ENCODE measurements at regions not wholly inside any gene's neighbourhood (a gene's known extent, or its start where the extent isn't known, plus 50 kb on each side); places are given as distances from the start of the nearest gene placed in this dataset.
"Not testable (repeated sequence)": the region's sequence is repeated elsewhere in the genome, so short reads cannot be mapped to it uniquely, and the experiment has no call there.

DNA sequence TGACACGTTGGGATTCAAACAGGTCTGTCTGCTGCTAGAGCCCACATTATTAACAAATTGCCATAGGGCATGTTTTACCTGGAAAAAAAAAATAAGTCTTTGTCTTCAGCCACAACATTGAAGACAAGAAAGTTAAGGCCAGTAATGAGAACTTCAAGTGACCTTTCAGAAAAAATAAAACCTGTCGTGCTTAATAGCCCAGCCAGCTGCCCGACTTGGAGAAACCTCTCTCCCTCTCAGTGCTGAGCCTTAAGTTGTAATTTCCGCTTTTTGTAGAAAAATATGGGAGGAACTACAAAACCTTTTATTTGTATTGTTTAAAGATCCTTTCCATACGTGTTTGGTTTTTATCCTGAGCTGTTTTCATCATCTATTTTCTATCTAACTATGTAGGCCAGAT is 454.3 kb upstream of the SLITRK6 start:
- not testable (repeated sequence) for DNase-seq (ENCODE audit: low spot score in 2 of 2); FAIRE-seq

DNA sequence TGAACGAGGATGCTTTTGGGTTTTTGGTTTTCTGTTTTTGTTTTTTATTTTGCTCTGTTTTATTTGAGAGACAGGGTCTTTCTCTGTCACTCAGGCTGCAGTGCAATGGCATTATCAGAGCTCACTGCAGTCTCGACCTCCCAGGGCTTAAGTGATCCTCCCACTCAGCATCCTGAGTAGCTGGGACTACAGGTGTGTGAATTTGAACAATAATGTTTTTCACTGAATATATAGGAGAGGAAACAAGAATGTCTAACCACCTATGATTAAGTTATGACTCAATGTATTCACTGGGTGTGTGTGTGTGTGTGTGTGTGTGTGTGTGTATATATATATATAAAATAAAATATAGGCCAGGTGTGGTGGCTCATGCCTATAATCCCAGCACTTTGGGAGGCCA is 456.6 kb upstream of the SLITRK6 start:
- not testable (repeated sequence) for DNase-seq (ENCODE audit: low spot score in 2 of 2); FAIRE-seq

DNA sequence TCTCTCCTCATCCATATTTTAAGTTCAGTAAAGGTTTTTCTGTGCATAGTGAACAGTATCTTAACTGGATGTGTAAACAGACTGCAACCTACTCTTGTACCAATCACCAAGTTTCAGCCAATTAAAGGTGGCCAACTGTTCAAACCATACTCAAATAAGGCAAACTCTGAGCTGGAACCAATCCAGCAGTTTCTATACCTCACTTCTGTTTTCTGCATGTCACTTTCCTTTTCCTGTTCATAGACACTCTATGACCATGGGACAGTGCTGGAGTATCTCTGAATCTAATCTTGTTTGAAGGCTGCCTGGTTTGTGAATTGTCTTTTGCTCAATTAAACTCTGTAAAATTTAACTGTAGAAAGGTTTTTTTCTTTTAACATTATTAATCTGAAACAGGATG is 470.3 kb upstream of the SLITRK6 start:
- no peak for DNase-seq (ENCODE audit: low spot score in 2 of 2)
- FAIRE-seq = no peak

DNA sequence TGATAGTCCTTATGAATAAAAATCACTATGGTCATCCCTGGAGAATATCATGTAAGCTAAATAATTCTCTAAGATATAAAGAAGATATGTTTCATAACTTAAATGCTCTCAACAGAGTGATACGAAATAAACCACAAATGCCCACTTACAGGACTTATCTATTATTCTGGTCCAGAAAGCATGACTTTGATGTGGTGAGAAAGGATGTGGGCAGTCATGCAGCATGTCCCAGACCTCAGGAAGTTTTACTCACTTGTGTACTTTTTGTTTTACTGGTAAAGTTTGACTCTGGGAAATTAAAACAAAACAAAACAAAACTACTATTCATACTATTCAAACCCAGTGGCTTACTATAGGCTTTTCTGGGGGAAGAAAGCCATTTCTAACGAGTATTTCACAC is 483.2 kb upstream of the SLITRK6 start:
- no peak for FAIRE-seq
- no peak for DNase-seq (ENCODE audit: low spot score in 2 of 2)

DNA sequence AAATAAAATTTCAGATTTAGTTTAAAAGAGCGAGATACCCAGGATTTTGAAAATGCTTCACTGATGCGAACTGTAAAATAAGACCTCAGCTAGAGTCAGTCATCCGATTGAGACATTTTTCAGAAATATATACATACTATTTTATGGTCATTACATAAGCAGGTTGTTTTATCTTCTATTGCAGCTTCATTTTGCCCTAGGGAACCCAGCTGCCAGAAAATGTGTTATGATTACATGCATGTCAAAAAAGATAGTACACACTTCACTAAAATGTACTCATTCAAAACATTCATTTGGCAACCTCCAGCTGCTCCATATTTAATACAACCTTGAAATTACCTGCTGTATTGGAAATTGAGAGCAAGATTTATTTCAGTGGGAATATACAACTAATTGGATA is 483.8 kb upstream of the SLITRK6 start:
- FAIRE-seq (no peak), DNase-seq (ENCODE audit: low spot score in 2 of 2) (no peak)

DNA sequence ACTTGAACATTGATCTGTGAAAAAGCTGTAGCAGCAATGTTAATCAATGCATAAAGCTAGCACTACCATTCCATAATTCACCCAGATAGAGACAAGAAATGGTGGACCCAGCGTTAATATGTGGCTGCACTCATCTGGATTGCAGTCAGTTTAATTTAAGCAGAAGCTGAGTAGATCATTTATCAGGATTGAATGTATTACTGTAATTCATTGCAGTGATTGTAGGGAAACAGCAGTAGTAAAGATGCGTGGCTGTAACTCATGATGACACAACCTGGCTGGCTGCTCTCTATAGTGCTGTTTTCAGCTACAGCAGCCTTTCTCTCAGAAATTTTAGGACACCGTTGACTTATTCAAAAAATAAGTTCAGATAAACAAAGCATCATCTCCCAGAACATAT is 499.5 kb upstream of the SLITRK6 start:
- FAIRE-seq (no peak), DNase-seq (ENCODE audit: low spot score in 2 of 2) (no peak)

DNA sequence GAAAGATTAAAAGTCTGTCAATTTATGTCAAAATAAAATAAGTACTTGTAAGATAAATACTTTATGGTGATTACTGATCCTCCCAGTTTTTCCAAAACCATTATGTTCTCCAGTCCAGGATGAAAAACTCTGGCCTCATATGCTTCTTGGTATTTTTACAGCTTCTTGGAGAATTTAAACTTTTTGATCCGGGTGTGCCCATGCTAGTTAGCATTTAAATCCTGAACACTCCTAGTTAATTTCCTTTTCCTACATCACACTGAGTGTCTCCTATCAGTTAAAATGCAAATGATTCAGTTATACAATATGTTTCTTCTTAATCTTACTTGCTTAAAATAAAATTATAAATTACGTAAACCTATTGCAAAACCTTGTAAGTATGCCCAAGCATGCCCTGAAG is 499.9 kb upstream of the SLITRK6 start:
- FAIRE-seq = no peak
- no peak for DNase-seq (ENCODE audit: low spot score in 2 of 2)

DNA sequence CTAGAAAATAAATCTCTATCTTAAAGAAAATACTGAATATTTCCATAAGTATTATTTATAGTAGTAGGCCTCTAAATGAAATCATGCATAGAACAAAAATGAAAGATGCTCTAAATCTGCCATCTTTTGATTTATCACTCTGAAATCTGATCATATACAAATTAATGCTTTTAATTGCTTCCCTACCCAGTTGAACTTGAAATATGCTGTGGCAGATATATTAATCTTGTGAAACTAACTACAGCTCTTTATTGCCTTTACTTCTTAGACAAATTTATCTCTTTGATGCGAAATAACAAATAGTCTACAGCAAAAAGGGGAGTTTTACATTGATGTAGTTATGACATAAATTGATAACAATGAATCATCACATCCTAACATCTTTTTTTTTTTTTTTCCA is 510.7 kb upstream of the SLITRK6 start:
- DNase-seq (ENCODE audit: low spot score in 2 of 2) = no peak
- no peak for FAIRE-seq

DNA sequence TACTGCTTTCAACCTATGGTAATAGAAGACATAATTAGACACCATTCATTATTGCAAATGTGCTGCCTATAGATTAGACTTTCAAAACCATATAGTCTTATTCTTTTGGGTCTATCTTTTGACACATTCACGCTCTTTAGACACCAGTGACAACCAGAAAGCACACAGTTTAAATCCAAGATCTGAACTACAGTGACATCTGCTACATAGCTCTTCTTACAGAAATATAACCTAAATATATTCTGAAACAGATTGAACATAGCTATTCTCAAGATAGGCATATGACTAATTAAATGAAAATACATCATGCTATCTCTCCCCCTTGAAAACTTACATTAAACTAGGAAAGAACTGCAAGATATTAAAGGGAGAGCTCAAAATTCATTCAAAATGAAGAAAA is 514.2 kb upstream of the SLITRK6 start:
- no peak for DNase-seq (ENCODE audit: low spot score in 2 of 2)
- FAIRE-seq = no peak

DNA sequence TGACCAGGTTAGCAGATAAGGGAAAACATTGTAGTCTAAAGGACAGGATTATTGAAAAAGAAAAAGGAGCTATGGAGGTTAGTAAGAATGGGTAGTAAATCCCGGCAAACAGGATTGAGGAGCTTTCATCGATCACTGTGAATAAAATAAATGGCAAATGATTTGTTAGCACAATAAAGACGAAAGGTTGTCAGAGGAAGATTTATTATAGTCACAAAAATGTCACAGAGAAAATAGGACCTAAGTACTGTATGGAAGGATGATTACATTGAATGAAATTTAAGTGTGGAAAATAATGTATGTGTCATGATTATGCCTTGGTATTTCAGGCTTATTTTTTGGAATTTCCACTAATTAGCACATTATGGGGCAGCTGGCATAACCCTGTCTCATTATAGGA is 519.2 kb upstream of the SLITRK6 start:
- FAIRE-seq (no peak), DNase-seq (ENCODE audit: low spot score in 2 of 2) (no peak)

DNA sequence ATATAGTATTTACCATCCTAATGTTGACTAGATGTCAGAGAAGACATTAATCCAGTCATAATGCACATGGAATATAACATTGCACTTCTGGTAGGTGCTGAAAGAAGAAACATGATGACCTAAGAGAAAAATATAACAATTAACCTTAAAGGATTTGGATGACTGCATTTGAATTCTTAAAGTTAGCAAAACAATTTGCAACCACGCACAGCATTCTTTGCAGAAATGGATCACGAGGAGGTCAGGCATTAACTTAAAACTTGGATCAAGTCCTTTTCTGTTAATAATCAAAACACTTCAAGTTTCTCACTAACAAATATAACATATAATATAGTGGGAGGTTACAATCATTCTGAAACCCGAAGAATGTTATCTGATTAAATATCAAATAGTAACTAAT is 525.0 kb upstream of the SLITRK6 start:
- no peak for DNase-seq (ENCODE audit: low spot score in 2 of 2)
- FAIRE-seq = no peak

DNA sequence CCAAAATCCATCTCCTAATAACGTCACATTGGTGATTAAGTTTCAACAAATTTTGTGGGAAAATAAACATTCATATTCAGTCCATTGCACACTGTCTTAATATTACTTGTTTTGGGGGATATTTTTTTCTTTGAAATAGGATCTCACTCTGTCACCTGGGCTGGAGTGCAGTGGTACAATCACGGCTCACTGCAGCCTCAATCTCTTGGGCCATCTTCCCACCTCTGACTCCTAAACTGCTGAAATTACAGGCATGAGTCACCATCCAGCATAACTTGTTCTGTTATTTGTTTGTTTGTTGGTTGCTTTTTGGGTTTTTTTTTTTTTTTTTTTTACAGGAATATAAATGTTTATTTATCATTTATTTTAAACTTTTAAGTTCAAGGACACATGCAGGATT is 556.1 kb upstream of the SLITRK6 start:
- no peak for FAIRE-seq
- DNase-seq (ENCODE audit: low spot score in 2 of 2) = no peak

DNA sequence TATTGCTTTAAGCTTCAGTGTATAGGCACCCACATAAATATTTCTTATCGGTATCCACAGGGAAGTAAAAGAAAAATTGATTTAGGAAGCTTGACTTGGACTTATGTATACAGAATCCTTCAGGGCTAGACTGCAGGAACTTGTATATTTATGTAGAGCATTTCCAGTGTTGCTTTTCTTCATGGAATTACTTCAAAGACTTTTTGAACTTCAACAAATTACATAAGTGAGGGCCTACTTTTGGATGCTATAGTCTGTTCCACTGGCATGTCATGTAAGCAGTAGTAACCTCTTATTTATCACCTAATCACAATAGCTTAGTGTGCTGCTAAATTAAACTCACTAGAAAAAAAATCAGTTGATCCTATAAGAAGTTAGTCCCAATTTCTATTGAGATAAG is 557.9 kb upstream of the SLITRK6 start:
- FAIRE-seq (no peak), DNase-seq (ENCODE audit: low spot score in 2 of 2) (no peak)

DNA sequence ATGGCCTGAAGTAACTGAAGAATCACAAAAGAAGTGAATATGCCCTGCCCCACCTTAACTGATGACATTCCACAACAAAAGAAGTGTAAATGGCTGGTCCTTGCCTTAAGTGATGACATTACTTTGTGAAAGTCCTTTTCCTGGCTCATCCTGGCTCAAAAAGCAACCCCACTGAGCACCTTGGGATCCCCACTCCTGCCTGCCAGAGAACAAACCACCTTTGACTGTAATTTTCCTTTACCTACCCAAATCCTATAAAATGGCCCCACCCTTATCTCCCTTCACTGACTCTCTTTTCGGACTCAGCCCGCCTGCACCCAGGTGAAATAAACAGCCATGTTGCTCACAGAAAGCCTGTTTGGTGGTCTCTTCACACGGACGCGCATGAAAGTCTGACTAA is 564.5 kb upstream of the SLITRK6 start:
- not testable (repeated sequence) for DNase-seq (ENCODE audit: low spot score in 2 of 2); FAIRE-seq

DNA sequence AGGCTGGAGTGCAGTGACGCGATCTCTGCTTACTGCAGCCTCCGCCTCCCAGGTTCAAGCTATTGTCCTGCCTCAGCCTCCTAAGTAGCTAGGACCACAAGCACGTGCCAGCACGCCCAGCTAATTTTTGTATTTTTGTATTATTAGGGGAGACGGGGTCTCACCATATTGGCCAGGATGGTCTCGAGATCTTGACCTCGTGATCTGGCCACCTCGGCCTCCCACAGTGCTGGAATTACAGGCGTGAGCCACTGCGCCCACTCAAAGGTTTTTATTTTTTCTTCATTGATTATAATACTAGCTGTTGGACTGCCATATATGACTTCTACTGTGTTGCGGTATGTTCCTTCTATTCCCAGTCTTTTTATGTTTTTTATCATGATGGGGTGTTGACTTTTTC is 569.7 kb upstream of the SLITRK6 start:
- no peak for DNase-seq (ENCODE audit: low spot score in 2 of 2)
- FAIRE-seq = no peak

DNA sequence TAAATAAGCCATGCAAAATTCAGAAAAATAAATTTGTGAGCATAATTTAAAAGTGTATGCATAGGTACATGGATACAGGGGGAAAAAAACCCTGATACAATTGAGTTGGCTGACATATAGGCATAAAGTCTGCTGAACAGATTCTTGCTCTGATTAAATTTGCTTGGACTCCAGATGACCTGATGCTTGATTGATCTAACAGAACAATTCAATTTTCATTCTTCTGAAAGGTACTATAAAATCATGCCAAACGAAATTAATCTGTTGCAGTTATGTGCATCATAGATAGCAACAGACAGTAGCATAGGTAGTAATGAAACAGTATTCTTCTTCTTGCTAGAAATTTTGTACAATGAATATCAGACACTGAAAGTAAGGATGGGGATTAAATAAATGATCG is 578.2 kb upstream of the SLITRK6 start:
- FAIRE-seq = no peak
- no peak for DNase-seq (ENCODE audit: low spot score in 2 of 2)

DNA sequence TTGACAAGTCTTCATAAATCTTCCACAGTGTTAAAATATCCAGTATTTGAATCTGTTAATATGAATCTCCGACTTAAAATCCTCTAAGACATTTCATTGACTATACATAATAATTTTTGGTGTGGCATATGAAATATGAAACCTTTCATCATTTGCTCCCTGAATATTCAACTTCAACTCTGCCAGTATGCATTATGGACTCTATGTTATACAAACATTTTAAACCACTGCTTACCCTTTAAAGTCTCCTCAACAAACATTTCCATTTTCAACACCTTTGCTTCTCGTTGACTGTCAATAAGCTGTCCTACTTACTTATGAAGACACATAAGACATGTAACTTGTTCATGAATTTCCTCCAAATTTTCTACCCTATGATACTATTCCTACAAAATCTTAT is 579.4 kb upstream of the SLITRK6 start:
- no peak for FAIRE-seq
- DNase-seq (ENCODE audit: low spot score in 2 of 2) = no peak

DNA sequence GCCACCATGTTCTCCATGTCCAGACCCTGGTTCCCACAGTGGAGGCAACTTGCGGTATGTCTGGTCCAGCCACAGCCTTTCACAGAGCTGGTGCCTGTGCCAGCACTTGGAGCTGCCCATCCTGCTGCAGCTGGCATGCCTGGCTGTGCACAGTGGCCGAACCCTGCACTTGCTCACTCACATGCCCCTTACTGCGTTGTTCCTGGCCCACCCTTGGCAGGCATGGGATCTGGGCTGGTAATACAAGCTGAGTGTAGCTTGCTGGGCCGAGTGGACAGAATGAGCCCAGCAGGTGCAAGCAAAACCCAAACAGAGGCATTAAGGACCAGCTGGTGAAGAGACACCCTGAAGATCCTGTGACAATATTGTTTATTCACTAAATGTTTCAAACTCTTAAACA is 583.9 kb upstream of the SLITRK6 start:
- FAIRE-seq = no peak
- DNase-seq (ENCODE audit: low spot score in 2 of 2) = no peak

DNA sequence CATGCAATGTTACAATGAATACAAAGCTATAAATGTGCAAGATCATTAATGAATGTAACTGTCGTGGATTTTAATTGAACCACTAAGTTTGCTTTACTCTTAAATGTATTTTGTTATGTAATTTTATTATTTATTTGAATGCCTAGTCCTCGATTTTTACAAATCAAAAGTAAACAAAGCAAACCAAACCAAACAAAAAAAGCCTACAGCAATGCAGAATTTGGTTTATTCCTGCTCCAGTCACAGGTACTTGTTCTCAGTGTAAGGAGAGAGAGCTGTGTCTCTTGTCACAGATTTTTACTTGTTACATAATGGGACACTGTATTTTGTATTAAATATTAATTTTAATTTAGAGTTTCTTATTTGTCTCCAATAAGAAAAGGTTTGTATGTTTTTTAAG is 584.3 kb upstream of the SLITRK6 start:
- FAIRE-seq = no peak

DNA sequence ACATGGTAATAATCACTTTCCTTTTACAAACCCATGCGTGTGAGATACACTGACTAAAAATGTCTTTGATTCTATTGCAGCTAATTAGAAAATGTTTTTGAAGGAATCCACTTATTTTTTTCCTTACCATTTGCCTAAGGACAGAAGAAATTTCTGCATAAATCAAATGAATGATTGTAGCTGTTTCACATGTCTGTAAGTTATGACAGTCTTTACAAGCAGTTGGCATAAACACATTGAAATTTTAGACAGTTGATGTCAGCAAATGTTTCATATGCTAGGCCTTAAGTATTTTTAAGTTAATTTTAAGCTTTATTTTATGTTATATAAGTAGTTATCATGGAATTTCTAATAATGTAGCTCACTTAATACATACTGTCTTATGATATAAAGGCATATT is 598.4 kb upstream of the SLITRK6 start:
- FAIRE-seq (no peak), DNase-seq (ENCODE audit: low spot score in 2 of 2) (no peak)

More for the DNA sequence above, 584.3 kb upstream of the SLITRK6 start:
- no peak for DNase-seq (ENCODE audit: low spot score in 2 of 2)

DNA sequence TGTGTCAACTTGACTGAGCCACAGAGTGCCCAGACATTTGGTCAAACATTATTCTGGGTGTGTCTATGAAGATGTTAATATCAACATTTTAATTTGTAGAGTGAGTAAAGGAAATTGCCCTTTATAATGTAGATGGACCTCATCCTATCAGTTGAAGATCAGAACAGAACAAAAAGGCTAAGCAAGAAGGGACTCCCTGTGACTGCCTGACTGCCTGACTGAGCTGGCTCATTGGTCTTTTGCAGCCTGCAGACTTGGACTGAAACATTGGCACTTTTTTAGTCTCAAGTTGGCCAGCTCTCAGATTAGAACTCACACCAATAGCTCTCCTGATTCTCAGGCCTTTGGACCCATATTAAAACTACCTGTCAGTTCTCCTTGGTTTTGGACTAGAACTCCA is 600.4 kb upstream of the SLITRK6 start:
- no peak for DNase-seq (ENCODE audit: low spot score in 2 of 2)
- FAIRE-seq = no peak

DNA sequence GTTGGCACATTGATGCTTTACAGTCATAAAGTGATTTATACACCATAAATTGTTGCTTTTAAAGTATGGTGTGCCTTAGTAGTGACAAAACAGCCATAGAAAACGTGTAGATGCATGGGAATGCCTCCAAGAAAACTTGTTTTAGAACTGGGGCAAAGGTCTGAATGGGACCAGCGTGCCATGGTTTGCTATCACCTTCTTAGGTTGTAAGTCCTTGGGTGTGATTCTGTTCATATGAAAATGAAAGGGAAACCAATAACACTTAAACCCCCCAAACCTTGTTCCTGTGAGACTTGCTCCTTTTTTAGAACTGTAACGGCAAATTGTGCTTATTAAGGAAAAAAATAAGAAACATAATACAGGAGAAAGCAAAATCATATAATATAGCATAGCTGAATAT is 603.3 kb upstream of the SLITRK6 start:
- FAIRE-seq (no peak), DNase-seq (ENCODE audit: low spot score in 2 of 2) (no peak)

DNA sequence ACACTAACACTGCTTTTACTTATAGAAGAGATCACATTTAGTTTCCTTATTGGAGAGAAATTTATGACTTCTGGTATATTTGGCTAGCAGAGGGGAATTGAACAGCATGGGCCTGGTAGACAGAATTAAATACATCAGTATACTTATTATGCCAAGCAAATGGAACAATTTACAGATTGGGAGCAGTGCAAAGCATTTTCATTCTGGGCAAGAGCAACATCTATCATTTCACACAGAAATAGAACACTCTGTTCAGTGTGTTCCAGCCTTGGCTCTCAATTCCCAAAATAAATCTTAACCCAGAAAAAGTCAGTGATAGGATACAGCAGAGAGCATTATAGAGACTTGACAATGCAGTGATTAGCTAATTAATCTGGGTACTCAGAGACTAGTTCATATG is 604.0 kb upstream of the SLITRK6 start:
- FAIRE-seq (no peak), DNase-seq (ENCODE audit: low spot score in 2 of 2) (no peak)

All from frontal cortex (tissue), 3 donors.